ENCODE measurements at regions not wholly inside any gene's neighbourhood (a gene's known extent, or its start where the extent isn't known, plus 50 kb on each side); places are given as distances from the start of the nearest gene placed in this dataset.
A peak's percentile ranks its signal among the peaks of the same experiment; 100 is the strongest.
"Not testable (repeated sequence)": the region's sequence is repeated elsewhere in the genome, so short reads cannot be mapped to it uniquely, and the experiment has no call there.

DNA sequence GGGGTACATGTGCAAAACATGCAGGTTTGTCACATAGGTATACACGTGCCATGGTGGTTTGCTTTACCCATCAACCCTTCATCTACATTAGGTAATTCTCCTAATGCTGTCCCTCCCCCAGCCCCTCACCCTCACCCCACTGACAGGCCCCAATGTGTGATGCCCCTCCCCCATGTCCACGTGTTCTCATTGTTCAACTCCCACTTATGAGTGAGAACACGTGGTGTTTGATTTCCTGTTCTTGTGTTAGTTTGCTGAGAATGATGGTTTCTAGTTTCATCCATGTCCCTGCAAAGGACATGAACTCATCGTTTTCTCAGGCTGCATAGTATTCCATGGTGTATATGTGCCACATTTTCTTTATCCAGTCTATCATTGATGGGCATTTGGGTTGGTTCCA lies 232.9 kb upstream of the RASGRP1 start:
- not testable (repeated sequence) for DNase-seq

DNA sequence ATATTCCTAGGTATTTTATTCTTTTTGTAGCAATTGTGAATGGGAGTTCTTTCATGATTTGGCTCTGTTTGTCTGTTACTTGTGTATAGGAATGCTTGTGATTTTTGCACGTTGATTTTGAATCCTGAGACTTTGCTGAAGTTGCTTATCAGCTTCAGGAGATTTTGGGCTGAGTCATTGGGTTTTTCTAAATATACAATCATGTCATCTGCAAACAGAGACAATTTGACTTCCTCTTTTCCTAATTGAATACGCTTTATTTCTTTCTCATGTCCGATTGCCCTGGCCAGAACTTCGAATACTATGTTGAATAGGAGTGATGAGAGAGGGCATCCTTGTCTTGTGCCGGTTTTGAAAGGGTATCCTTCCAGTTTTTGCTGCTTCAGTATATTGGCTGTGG lies 234.6 kb upstream of the RASGRP1 start:
- not testable (repeated sequence) for DNase-seq

DNA sequence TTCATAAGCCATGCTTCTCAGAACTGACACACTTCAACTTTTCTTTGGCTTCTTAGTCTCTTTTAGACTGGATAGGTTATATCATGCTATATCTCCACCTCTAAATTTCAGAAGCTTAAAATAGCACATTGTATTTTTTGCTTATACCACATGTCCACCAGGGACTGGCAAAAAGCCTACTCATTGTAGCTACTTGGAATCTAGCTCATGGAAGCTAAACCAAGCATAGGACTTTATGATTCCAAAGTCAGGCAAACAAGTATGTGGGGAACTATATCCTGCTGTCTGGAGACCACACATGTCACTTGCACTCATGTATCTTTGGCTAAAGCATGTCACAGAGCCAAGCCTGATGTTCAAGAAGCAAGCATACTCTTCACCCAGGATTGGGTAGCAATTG lies 245.0 kb upstream of the RASGRP1 start:
- DNase-seq = no peak

DNA sequence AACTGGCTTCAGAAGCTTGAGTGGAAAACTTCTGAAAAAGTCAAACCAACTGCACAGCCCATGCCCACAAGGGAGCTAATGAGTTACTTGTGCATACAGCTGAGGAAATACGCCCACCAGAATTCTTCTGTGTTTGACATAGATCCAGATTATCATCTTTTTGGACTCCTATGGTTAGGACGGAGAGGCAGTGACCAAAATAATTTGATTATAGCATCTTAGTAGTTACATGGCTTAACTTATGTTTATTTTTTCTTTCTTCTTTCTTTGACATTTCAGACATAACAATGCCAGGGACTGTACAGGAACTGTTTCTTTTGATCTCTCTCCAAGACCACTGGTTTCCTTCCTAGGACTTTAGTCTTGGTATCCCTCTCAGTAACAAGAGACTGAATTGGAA lies 246.1 kb upstream of the RASGRP1 start:
- no peak for DNase-seq

DNA sequence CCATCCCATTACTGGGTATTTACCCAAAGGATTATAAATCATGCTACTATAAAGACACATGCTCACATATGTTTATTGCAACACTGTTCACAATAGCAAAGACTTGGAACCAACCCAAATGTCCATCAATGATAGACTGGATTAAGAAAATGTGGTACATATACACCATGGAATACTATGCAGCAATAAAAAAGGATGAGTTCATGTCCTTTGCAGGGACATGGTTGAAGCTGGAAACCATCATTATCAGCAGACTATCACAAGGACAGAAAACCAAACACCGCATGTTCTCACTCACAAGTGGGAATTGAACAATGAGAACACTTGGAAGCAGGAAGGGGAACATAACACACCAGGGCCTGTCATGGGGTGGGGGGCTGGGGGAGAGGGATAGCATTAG lies 249.6 kb upstream of the RASGRP1 start:
- DNase-seq = not testable (repeated sequence)

GRCh38 chr15:38814891-38815290 lies 250.3 kb upstream of the RASGRP1 start:
- DNase-seq = no peak

GRCh38 chr15:38817427-38818156 lies 253.0 kb upstream of the RASGRP1 start:
- peak in 50 of 56 donors; percentile 2 to 82 (median 34) for DNase-seq

GRCh38 chr15:38818157-38818790 lies 253.7 kb upstream of the RASGRP1 start:
- peak in 17 of 56 donors; percentile 1 to 29 (median 10) for DNase-seq

GRCh38 chr15:38819387-38819950 lies 254.9 kb upstream of the RASGRP1 start:
- no peak for DNase-seq

DNA sequence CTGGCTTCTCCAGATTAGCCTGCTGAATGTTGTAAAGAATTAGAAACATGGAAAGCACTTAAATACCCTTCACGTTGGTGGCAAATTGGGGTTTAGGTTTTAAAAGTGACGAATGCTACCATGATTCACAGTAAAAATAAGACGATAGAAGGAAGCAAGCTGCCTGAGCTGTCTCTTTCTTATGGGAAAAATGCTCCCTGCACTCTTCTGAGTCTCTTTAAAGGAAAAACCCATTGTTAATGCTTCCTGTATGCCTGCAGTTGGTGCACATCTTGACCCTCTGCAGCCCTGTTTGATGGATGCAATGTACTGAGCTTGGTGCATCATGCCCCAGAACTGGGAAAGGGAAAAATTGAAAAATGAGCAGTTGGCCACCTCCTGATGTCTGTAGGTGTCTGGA lies 258.6 kb upstream of the RASGRP1 start:
- no peak for DNase-seq

- DNase-seq = no peak
Measured at GRCh38 chr15:38824719-38825118, 260.1 kb upstream of the RASGRP1 start.

- DNase-seq = no peak
Measured at GRCh38 chr15:38826880-38827279, 262.3 kb upstream of the RASGRP1 start.

GRCh38 chr15:38828031-38828532 lies 263.5 kb upstream of the RASGRP1 start:
- DNase-seq = no peak

DNA sequence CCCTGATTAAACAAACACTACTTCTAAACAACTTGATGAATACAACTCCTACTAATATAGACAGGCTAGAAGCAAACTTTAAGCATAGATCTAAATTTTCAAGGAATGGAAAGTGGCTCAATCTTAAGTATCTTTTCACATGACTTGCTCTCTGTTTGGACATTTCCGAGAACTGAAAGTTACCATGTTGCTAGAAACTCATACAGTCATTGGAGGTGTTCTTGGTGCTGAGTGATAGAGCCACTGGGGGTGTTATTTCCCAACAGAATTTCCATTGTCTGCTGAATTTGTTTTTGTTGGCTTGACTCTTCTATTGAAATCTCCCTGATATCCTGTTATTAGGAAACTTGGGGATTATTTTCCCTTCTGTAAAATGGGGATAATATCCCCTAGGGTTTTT lies 264.5 kb upstream of the RASGRP1 start:
- no peak for DNase-seq

DNA sequence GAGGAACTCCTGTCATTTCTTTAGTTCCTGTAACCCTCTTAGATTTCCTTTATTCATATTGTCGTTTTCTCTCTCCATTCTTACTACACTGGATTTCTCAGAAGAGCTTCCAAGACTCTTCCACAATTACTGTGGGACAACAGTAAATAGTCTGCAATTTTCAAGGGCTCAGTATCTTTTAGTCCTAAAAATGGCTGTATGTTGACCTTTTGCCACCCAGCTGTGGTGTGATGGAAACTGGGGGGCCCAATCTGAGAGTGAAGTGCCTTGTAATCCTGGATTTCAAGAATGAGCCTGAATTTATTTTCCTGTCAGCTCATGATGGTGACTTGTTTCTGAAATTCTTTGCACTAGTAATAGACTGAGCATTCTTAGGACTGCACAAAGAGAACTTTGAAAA lies 277.6 kb upstream of the RASGRP1 start:
- DNase-seq = no peak

DNA sequence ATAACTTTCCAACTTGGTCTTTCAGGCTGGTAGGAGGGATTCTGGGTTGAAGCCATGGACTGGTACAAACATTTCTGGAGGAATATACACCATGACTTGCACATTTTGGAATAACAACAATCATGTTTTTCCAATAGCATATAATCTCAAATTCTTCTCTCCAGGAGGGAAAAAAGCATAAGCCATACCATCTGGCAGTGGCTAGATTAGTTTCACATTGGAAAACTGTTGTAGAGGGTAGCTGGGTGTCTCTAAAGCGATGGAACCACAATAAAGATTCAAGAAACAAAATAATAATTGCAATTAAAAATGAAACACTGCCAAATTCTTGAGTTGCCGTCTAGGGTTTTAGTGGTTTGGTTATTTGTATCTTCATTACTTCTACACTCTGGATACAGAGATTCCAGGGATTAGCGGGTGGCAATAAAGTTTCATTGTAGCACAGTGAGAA lies 278.5 kb upstream of the RASGRP1 start:
- no peak for DNase-seq

DNA sequence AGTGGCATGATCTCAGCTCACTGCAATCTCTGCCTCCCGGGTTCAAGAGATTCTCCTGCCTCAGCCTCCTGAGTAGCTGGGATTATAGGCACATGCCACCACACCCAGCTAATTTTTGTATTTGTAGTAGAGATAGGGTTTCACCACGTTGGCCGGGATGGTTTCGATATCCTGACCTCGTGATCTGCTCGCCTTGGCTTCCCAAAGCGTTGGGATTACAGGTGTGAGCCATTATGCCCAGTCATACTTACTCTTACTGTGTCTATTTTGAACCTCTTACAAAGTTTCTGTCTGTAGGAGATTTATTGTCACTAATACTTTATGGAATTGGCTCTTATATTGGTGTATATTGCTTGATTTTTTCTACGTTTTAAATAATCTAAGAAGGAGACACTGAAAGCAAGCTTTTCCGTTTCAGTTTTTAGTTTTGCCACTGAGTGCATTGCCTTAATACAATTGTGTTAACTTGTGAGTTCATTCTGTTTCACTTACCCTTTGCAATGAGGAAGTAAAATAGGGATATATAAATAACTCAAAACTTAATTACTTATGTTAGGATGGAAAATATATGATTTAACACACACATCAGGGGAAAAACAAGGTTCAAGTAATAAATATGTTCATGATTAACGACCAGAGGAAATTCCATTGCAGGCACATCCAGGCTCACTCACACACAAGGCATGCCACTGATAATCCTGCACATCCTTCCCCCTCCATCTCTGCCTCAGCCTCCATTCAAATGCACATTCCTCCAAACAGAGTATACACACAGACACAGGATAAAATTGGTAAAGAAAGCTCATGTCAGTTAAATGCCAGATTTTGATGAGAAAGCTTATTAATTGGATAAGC lies 279.3 kb upstream of the RASGRP1 start:
- DNase-seq = no peak

DNA sequence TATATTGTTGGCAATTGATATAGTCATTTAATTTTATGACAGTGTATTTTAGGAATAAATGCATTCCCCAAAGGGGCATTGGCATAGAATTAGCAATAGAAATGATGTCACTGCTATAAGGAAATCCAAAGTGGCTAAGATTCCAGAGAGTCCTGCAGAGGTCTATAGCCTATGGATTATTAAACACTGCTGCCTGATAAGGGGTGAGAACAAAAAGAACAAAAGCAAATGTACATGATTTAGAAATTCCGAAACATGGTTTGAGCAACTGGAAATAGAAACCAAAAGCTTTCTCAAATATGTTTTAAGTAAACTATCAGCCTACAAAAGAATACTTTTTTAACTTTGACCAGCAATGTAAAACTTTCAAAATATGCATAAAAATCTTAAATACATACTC lies 280.1 kb upstream of the RASGRP1 start:
- no peak for DNase-seq

GRCh38 chr15:38846346-38846745 lies 281.7 kb upstream of the RASGRP1 start:
- no peak for DNase-seq

DNA sequence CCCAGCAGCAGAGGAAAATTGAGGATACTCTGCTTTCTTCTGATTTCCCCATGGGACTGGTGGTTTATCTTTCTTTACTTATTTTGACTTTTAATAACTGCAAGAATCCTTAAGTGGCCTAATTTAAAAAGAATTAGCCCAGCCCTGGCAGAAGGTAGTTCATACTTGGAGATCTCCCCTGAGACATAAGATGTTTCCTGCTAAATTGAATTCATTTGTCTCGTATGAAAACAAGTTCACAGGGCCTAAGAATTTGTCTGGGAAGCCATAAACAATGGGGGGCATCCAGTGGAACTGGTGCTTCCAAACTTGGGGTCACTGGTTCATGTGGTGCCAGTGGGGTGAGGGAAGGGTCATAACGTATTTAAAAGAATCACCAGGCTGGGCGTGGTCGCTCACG lies 283.1 kb upstream of the RASGRP1 start:
- DNase-seq = no peak

DNA sequence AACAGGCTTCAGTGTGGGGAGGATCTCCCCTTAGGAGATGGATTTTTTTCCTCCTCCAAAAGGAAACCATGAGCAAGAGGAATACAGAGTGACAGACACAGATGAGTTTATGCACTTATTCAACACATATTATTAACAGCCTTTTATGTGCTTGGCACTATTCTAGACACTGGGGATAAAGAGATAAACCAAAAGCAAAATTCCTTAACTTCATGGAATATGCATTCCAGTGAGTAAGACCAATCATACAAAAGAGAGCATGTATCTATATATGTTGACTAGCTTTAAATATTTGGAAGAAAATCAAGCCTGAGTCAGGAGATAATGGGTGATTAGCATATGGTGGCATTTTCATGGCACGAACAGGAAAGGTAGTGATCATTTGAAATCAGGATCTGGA lies 284.4 kb upstream of the RASGRP1 start:
- no peak for DNase-seq

DNA sequence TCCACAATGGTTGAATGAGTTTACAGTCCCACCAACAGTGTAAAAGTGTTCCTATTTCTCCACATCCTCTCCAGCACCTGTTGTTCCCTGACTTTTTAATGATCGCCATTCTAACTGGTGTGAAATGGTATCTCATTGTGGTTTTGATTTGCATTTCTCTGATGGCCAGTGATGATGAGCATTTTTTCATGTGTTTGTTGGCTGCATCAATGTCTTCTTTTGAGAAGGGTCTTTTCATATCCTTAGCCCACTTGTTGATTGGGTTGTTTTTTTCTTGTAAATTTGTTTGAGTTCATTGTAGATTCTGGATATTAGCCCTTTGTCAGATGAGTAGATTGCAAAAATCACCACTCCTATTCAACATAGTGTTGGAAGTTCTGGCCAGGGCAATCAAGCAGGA lies 287.6 kb upstream of the RASGRP1 start:
- not testable (repeated sequence) for DNase-seq

Measured in amygdala (tissue), 56 donors.